CD4-positive, CD25-positive, alpha-beta regulatory T cell (primary cell): ENCODE measurements at regions not wholly inside any gene's neighbourhood (a gene's known extent, or its start where the extent isn't known, plus 50 kb on each side); places are given as distances from the start of the nearest gene placed in this dataset.
"Not testable (repeated sequence)": the region's sequence is repeated elsewhere in the genome, so short reads cannot be mapped to it uniquely, and the experiment has no call there.

Experiments
- ATAC-seq, 2 donors: fragments of 150-1000 bp; cut with Tn5 transposase; one replicate each; pipeline ENCODE4 v1.10.0; 2021; ENCODE audit warnings: low read depth in 2 of 2, moderate number of reproducible peaks in 2 of 2, moderate library complexity in 1 of 2
- DNase-seq, 3 donors: peaks; one replicate each; pipeline versions ENCODE4 v3.0.0 to v3.0.0-alpha.2; 2012 to 2022; ENCODE audit warnings: mixed read lengths in 1 of 3
- H3K27ac ChIP-seq: one replicate; pipeline ENCODE4 v1.7.0; 2013; ENCODE audit warnings: mild to moderate bottlenecking, low read length; ENCODE audit not compliant: insufficient read depth, poor library complexity, severe bottlenecking
- H3K27me3 ChIP-seq: one replicate; pipeline ENCODE4 v1.7.0; 2013; ENCODE audit warnings: low read length; ENCODE audit not compliant: control insufficient read depth, insufficient read depth
- H3K36me3 ChIP-seq: one replicate; pipeline ENCODE4 v1.7.0; 2013; ENCODE audit warnings: mild to moderate bottlenecking, low read length, moderate library complexity; ENCODE audit not compliant: control insufficient read depth, insufficient read depth
- H3K4me1 ChIP-seq: 2 replicates; pipeline ENCODE4 v1.7.0; 2013; ENCODE audit warnings: mild to moderate bottlenecking, low read length; ENCODE audit not compliant: insufficient read depth, control insufficient read depth, poor library complexity, severe bottlenecking
- H3K4me3 ChIP-seq: one replicate; pipeline ENCODE4 v1.7.0; 2013; ENCODE audit warnings: low read depth, mild to moderate bottlenecking, low read length, moderate library complexity
- H3K9me3 ChIP-seq, 2 experiments: 1 replicate in 1 of 2; 2 replicates in 1 of 2; pipeline ENCODE4 v1.7.0; 2013; ENCODE audit warnings: low read length in 2 of 2, mild to moderate bottlenecking in 1 of 2, moderate library complexity in 1 of 2; ENCODE audit not compliant: control insufficient read depth in 2 of 2
- H3K27ac Mint-ChIP-seq, 3 donors: one replicate each; pipeline ENCODE4 v1.8.0; 2020 to 2022; ENCODE audit warnings: mild to moderate bottlenecking in 3 of 3, mixed read lengths in 3 of 3, moderate library complexity in 2 of 3
- H3K27me3 Mint-ChIP-seq: one replicate; pipeline ENCODE4 v1.8.0; 2022; ENCODE audit warnings: mild to moderate bottlenecking, mixed read lengths
- H3K36me3 Mint-ChIP-seq: one replicate; pipeline ENCODE4 v1.8.0; 2020; ENCODE audit warnings: mixed read lengths
- H3K4me1 Mint-ChIP-seq, 4 donors: one replicate each; pipeline ENCODE4 v1.8.0; 2020 to 2022; ENCODE audit warnings: mixed read lengths in 4 of 4, mild to moderate bottlenecking in 1 of 4
- H3K4me3 Mint-ChIP-seq, 4 donors: one replicate each; pipeline ENCODE4 v1.8.0; 2020 to 2022; ENCODE audit warnings: mild to moderate bottlenecking in 4 of 4, mixed read lengths in 4 of 4, moderate library complexity in 3 of 4
- H3K9me3 Mint-ChIP-seq, 7 donors: one replicate each; pipeline ENCODE4 v1.8.0; 2020 to 2022; ENCODE audit warnings: mixed read lengths in 7 of 7, mild to moderate bottlenecking in 3 of 7, moderate library complexity in 2 of 7

- no peak for DNase-seq
- H3K36me3 Mint-ChIP-seq, result no peaks in the 10 kb centered on the region
- H3K4me3 ChIP-seq, result no peak overlapping the region
Measured at GRCh38 chr2:235439959-235440662, 53.7 kb upstream of the AGAP1 start.

GRCh38 chr2:235443580-235443979 is 50.3 kb upstream of the AGAP1 start:
- H3K27me3 Mint-ChIP-seq, result peaks cover 10% of the 10 kb centered on the region
- H3K9me3 ChIP-seq, H3K36me3 ChIP-seq, H3K36me3 Mint-ChIP-seq, H3K27ac ChIP-seq, H3K4me1 Mint-ChIP-seq, H3K27ac Mint-ChIP-seq, DNase-seq, H3K9me3 Mint-ChIP-seq, H3K4me1 ChIP-seq, H3K4me3 ChIP-seq, H3K27me3 ChIP-seq, H3K4me3 Mint-ChIP-seq, ATAC-seq: not testable (repeated sequence)

More at GRCh38 chr2:235439959-235440662, 53.7 kb upstream of the AGAP1 start:
- Histone ChIP-seq H3K36me3 (no peaks in the 10 kb centered on the region), H3K9me3 (no peaks in the 10 kb centered on the region), H3K4me1 (no peaks in the 10 kb centered on the region), H3K27ac (no peak overlapping the region), H3K27me3 (no peaks in the 10 kb centered on the region)
- no peak for ATAC-seq
- peaks cover 11% of the 10 kb centered on the region for H3K27me3 Mint-ChIP-seq
- H3K4me1 Mint-ChIP-seq, result no peaks in the 10 kb centered on the region
- H3K4me3 Mint-ChIP-seq, result no peak overlapping the region
- H3K9me3 Mint-ChIP-seq, result peaks cover 0 to 6% (median 0%) of the 10 kb centered on the region in 7 donors
- no peak overlapping the region for H3K27ac Mint-ChIP-seq
